Hematopoietic multipotent progenitor cell (in vitro differentiated cells): ENCODE measurements at regions not wholly inside any gene's neighbourhood (a gene's known extent, or its start where the extent isn't known, plus 50 kb on each side); places are given as distances from the start of the nearest gene placed in this dataset.

Experiments
- DNase-seq, 3 donors: peaks; one replicate each; pipeline ENCODE4 v3.0.0-alpha.2; 2011 to 2015; ENCODE audit warnings: low read depth in 2 of 3, low spot score in 2 of 3

DNA sequence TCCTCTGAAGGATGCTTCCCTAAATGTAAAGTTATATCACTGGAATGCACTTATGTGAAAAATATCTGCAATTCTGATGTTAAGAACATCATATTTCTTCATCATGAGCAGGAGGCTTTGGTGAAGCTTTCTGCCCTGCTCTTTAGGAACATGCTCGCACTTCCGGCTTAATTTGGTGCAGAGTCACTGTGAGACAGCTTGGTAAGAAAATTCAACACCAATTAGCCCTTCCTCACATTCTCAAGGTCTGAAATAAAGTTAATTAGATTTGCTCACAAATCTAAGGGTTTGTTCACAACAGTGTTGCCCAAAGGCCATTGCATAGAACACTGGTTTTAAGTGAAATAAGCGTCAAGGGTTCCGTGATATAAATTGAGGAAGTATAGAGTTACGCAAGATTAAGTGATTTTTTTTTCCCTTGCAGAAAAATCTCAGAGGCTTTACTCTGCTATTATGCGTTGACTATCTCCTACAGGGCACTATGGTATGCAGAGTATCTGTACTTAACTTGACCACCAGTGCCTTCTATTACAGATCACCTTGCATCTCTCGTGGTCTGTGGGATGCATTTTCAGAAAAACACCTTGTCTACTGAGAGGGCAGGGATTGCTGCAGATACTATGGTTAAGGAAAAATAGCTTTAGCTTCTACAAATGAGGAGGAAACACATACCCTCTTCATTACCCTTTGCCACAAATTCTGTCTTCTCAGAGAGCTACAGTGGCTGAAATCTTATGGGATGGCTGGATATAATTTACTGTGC lies 953.9 kb downstream of the TYW1 start:
- no peak for DNase-seq

DNA sequence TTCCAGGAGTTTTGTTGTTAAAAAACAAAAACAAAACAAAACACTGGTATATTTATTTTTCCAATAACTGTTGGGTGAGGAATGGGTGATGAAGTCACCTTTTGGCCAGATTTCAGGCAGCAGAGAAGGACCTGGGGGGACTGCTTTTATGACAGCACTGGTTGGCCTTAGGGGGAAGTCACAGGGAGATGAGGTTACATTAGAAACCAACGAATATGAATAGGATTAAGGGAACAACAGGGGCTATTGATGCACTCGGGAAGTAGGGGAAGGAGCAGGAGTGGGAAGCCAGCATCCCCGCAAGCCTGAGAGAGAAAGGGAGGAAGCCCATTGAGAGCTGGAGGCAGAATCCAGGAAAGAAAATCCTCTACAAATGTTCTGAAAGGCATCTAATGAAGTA lies 958.4 kb downstream of the TYW1 start:
- DNase-seq: no peak

DNA sequence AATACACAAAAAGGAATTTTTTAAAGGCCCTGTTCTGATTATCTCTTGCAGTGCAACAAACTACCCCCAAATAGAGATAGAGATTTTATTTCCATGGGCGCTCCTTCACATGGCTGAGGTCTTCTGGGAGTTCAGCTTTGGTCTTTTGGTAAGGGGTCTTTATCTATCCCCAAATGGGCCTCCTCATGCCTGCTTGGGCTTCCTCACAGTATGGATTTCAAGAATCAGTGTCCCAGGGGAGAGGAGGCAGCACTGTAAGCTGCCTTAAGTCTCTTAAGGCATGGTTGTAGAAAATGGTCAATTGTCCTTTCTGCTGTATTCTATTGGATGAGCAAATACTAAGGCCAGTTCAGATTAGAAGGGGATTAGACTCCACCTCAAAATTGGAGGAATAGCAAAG lies 966.2 kb downstream of the TYW1 start:
- DNase-seq: no peak

DNA sequence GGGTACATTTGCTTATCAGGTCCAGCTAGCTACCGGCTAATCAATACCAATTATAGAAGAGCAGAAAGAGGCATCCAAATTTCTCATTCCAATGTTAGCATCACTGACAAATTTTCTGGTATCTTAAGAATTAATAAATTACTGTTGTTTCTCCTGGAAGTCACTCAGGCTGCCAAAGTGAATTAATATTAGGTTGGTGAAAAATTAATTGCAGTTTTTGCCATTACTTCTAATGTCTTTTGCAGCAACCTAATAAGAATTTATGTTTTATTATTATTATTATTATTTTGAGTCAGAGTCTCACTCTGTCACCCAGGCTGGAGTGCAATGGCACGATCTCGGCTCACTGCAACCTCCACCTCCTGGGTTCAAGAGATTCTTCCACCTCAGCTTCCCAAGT lies 979.9 kb downstream of the TYW1 start:
- no peak for DNase-seq

DNA sequence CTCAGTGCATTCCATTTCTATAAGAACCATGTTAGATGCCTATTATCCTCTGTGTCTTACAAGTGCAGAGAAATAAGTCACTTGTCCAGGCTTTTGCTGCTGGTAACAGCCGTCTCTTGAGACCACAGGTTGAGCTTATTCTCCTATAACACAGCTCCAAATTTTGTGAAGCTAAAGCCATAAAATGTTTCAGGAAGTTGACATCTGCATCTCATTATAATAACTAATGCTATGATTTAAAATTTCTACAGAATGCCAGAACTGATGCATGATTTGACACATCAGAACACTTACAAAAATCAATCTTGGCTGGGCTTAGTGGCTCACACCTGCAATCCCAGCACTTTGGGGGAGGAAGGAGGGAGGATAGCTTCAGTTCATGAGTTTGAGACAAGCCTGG lies 986.9 kb downstream of the TYW1 start:
- no peak for DNase-seq

DNA sequence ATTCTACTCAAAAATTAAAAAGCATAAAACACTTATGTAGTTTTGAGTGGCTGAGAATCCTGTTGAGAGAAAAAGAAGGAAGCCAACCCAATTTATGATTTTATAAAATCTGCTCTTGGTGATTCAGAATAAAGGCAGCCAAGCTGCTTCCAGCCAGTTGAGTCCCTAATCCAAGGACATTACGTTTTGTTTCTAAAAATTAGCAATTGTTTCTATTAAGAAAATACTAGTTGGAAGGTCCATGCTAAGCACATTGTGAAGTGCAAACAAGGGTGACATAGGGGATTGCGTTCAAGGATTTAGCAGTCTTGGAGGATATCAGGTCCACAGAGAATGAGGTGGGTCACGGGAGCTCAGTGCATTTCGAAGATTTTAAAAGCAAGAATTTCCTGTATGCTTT lies 987.7 kb downstream of the TYW1 start:
- no peak for DNase-seq

DNA sequence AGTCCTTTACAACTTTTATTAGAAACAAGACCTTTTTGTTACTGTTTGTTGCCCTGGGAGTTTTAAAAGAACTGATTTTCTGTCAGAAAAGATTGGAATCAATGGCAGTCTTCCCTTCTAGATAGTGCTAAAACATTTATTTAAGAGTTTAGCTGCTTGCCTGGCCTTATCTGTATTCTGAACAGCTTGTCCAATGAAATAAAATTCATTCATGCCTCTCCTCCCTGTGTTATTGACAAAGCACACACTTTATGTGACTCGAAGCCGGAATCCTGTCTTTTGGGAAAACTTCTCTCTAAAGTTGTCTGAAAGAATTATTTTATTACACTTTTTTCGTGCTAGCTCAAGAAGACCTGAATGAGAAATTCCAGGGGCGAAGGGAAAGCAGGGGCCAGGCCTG lies 992.5 kb downstream of the TYW1 start:
- DNase-seq: no peak

DNA sequence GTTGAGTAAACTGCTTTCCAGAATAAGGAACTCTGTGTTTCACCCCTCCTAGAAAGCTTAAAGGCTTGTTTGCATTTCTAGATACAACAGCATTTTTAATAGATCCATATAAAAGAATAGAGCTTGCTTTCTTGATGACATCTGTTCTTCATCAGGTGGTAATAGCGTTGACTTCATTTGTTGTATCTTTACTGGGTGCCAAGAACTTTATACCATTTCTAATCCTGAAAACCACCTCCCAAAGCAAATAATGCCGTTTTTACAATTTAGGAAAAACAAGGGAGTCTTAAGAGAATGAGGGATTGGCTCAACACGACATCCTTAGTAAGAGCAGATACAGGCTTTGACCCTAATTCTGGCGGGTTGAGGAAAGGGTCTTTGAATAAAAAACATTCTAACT lies 993.4 kb downstream of the TYW1 start:
- DNase-seq: no peak

DNA sequence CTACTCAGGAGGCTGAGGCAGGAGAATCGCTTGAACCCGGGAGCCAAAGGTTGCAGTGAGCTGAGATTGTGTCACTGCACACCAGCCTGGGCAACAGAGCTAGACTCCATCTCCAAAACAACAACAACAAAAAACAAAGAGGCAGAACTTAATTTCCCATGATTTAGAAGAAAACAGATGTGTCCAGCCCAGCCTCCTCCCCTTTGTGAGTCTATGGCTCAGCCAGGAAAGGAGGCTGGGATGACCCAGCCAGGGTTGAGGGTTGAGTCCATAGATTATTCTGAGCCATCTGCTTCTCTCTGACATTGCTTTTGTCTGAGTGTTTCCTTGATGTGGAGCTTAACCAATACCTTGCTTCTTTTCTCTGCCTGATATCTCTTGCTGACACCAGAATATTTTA lies 994.1 kb downstream of the TYW1 start:
- no peak for DNase-seq

DNA sequence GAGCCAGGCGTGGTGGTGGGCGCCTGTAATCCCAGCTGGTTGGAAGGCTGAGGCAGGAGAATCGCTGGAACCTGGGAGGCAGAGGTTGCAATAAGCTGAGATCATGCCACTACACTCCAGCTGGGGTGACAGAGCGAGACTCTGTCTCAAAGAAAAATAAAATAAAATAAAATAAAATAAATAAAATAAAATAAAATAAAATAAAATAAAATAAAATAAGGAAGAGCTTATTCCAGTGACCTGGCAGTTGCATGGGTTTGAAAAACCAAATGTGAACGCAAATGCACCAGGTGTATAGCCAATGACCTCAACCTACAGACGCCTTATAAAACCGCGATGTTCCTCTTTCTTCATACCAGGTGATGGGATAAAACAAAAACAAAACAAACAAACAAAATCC lies 995.7 kb downstream of the TYW1 start:
- no peak for DNase-seq

DNA sequence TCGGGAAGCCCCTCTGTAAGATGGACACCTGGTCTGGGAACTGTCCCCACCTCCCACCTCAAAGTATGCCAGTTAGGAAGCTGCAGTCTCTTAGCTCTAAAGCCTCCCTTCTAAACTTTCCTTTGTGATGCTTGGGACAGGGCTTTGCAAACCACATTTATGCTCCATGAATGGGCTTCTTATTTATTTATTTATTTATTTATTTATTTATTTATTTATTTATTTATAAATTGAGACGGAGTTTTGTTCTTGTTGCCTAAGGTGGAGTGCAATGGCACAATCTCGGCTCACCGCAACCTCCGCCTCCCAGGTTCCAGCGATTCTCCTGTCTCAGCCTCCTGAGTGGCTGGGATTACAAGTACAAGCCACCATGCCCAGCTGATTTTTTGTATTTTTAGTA lies 1009.4 kb downstream of the TYW1 start:
- DNase-seq: no peak

DNA sequence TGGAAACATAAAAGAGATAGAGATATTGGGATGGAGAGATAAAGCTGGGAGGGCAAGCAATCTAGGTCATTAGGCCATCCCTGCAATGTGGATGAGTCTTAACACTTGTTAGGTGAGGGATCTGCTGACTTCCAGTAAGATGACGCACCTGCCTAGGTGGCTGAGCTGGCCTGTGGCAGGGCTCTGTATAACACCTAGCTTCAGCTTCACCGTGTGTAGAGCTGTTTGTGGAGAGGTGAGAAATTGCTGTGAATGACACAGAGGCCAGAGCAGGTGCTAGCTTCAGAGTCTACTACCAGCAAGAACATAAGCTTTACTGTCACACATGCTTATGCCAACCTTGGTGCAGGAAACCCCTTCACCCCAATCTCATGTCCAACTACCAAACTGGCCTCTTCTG lies 1010.0 kb downstream of the TYW1 start:
- no peak for DNase-seq

DNA sequence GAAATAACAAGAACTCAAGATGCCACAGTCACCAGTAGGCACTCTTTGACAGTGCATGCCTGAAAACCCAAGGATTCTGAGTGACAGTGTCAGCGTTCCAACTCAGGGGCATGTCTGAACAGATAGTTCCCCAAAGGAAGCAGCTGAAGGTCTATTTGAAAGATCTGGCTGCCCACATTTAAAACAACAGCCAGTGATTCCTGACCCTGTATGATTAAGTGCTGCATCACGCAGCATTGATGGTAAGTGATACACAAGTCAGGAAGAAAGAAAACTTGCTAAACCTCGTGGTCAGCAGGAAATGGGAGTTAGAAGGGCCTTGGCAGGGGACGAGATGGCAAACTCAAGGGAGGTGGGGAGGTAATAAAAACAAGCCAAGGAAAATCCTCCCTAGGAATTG lies 1013.1 kb downstream of the TYW1 start:
- DNase-seq: no peak

DNA sequence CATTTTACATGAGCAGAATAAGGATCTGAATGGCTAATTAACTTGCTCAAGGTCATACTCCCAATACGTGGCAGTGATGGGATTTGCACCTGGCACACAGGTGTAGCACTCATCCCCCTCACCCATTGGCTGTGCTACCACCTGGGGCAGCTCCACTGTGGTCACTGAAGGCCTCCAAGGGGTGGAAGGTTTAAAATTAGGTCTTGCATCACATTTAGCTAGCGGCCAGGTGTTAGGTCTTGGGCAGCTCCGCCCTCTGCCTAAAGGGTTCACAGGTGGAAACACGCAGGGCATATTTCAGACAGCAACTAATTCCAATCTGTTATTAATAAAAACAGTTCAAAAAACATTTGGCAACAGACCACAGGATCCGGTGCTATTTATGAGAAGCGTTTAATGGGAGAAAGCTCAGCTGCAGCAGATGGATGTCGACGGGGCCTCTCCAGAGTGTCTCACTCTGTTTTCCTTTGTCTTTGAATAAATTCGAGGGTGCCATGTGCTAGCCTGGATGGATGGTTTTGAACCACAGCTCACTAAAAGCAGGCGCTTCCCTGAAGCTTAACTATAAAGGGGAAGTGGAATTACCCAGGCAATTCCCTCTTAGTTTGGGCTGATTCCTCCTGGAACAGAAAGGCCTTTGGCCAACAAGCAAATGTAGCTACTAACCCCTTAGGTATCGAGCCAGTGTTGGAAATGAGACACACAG lies 1017.6 kb downstream of the TYW1 start:
- no peak for DNase-seq

DNA sequence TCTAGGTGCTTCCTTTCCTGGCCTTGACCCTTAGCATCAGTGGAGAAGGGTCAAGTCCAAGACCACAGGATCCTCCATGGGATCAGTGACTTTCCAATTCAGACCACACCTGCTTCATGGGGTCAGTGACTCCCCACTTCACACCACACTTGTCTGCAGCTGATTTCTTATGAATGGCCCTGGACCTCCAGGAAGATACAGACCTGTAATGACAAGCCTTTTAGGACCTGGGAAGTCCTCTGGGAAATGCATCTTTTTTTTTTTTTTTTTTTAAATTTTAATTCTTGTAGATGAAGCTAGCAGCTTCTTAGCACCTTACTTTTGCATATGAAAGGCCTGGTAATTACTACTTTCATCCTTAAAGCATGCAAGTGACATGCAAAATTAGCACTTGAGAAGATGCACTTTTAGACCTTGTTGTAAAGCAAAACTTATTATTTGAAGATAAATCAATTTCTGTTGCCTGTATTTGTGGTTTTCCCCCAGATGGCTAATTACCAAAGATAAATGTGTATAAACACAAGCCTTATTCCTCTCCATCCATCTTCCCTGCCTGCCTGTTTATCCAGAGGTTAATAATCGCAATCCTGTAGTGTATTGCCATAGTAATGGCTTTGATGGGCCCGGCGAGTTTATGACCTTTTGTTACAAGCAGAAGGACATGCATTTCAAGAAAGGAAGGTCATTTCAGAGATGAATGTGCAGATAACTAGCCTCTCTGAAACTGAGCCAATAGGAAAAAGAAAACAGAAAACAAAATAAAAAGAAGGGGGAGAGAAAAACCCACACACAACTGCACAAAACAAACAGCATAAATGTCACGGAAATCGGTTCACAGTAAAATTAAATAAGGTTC lies 1018.7 kb downstream of the TYW1 start:
- no peak for DNase-seq

DNA sequence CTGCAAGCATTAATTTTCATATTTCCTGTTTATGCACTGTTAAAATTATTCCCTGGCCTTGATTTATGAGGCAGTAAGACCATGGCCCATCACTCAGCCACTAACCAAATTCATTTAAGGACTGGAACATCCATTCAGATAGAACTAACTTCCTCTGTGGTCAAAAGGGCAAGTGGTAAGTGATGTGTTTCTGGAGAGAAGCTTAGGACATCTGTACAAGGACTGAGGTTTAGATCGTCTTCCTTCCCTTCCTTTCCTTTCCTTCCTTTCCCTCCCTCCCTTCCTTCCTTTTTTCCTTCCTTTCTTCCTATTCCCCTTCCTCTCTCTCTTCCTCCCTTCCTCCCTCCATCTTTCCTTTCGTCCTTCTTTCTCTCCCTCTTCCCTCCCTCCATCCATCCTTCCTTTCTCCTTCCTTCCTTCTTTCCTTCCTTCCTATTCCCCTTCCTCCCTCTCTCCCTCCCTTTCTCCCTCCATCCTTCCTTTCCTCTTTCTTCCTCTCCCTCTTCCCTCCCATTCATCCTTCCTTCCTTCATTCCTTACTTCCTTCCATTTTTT lies 1019.4 kb downstream of the TYW1 start:
- DNase-seq: no peak

DNA sequence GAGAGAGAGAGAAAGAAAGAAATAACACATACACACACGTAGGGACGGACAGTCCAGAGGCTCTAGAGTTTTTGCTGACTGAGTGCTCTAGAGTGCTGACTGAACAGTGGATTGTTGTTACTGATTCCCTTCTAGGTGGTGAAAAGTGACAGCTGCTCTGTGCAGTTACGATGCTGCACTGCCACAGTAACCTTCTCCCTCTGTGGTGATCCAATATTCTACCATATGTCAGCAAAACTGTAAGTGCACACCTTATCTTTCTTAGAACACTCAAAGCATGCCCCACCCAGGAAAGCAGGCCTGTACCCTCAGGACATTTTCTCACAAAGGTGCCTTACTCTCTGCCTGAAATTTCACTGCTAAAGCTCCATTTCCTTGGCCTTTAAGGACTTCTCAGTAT lies 1023.5 kb downstream of the TYW1 start:
- DNase-seq: no peak

DNA sequence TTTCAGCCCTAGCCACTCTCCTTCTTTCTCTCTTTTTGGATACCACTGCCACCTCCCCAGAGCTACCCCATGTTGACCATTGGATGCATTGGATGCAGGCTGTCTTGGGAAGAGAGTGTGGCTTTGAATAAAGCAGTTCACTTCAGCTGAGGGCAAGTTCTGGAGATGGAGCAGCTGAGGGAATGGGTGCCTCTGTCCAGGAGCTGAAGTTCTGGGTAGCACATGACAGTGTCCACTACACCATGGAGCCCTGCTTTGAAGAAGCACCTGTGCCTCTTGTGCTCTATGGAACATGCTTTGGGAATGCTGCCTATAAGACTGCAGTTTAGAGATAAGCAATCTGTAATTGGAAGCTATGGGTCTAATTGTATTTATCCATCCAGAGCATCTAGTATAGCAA lies 1028.7 kb downstream of the TYW1 start:
- DNase-seq: no peak

DNA sequence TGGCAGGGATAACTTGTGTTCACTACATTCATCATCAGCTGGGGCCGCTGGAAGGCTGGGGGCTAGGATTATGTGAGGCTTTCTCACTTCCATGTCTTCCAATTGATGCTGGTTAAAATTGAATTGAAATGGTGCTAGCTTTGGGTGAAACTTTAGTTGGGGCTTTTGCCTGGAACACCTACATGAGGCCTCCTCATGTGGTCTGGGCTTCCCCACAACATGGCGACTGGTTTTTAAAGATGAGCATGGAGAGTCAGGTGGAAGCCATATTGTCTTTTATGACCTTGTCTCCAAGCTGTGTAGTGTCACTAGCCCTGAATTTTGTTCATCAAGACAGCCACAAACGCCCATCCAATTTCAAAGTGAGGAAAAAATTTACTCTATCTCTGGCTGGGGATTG lies 1033.9 kb downstream of the TYW1 start:
- DNase-seq: no peak

DNA sequence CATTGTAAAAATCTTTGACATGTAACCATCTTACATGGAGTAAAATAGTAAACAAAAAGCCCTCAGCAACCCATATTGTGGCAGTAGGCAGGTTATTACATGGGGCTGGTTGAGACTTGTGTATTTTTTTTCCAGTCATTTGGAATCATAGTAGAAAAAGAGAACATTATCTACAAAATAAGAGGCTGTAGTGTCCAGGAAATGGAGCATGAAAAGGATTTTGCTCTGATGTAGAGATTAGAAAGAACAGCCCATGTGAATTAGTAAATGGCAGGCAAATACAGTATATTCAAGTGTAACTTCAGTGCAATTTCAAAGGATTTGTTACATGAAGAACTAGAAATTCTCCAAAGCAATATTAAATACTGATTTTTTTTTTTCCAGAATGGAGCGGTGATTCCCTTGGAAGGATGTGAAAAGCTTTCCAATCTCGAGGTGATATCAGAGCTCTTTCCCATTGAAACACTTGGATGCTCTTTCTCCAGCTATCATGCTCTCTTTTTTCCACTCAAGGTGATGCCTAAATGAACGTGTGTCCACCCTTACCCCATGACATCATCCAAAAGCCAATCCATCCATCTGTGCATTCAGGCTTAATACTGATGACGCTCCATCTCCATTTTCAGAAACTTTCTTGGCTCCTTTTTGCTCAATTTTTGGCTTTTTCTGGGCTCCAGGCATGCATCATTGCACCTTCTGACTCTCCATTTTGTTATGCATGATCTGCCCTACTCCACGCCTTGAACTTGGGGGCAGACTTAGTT lies 1034.7 kb downstream of the TYW1 start:
- no peak for DNase-seq
